ENCODE measurements at regions not wholly inside any gene's neighbourhood (a gene's known extent, or its start where the extent isn't known, plus 50 kb on each side); places are given as distances from the start of the nearest gene placed in this dataset.
"Not testable (repeated sequence)": the region's sequence is repeated elsewhere in the genome, so short reads cannot be mapped to it uniquely, and the experiment has no call there.

DNA sequence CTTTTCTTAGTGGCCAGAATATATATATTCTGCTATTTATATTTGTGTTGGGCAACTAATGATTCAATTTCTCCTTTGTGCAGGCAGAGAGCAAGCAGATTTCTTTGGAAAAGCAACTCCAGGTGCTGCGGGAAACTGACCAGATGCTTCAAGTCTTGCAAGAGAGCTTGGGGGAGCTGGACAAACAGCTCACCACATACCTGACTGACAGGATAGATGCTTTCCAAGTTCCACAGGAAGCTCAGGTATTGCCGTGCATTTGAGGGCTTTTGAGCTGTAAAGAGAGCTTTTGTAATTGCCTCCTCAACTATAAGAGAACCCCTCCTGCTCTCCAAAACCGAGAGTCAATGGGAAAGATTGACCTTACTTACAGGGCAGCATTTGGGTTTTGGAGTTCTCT lies 203.5 kb downstream of the UTRN start:
- ATAC-seq: no peak
- TF ChIP-seq POLR2A (IDR thresholded peaks at IDR 0.05): no peak
- TF ChIP-seq EP300 (IDR thresholded peaks at IDR 0.05): no peak
- TF ChIP-seq CTCF (IDR thresholded peaks at IDR 0.05): no peak
- TF ChIP-seq POLR2AphosphoS5 (IDR thresholded peaks at IDR 0.05): no peak
- Histone ChIP-seq H3K36me3 (peaks cover 0 to 90% of the 10 kb centered on the region in 2 donors), H3K27ac (no peak overlapping the region), H3K27me3 (no peaks in the 10 kb centered on the region), H3K9me3 (no peaks in the 10 kb centered on the region), H3K4me1 (peaks cover 0 to 12% (median 0%) of the 10 kb centered on the region in 3 donors), H3K4me3 (no peak overlapping the region)
- WGBS, 2 donors (ENCODE audit: low coverage in 1 of 2): 93 to 95% methylated on average over 3 of the region's 3 CpGs

- no peak for ATAC-seq
- 57 to 75% methylated on average over 6 of the region's 6 CpGs for WGBS, 2 donors (ENCODE audit: low coverage in 1 of 2)
- TF ChIP-seq CTCF (IDR thresholded peaks at IDR 0.05) (no peak), POLR2A (IDR thresholded peaks at IDR 0.05) (no peak), POLR2AphosphoS5 (IDR thresholded peaks at IDR 0.05) (no peak), EP300 (IDR thresholded peaks at IDR 0.05) (no peak)
- Histone ChIP-seq H3K9me3 (no peaks in the 10 kb centered on the region), H3K27ac (no peak overlapping the region), H3K4me1 (peaks cover 0 to 13% (median 0%) of the 10 kb centered on the region in 3 donors), H3K4me3 (no peak overlapping the region), H3K36me3 (peaks cover 0 to 84% of the 10 kb centered on the region in 2 donors), H3K27me3 (no peaks in the 10 kb centered on the region)
These were observed 208.1 kb downstream of the UTRN start for GRCh38 chr6:144493035-144493910.

DNA sequence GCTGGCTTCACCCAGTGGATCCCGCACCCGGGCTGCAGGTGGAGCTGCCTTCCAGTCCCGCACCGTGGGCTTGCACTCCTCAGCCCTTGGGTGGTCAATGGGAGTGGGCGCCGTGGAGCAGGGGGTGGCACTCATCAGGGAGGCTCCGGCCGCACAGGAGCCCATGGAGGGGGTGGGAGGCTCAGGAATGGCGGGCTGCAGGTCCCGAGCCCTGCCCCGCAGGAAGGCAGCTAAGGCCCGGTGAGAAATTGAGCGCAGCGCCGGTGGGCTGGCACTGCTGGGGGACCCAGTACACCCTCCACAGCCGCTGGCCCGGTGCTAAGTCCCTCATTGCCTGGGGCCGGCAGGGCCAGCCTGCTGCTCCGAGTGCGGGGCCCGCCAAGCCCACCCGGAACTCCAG lies 209.9 kb downstream of the UTRN start:
- H3K4me3 ChIP-seq, H3K27ac ChIP-seq, H3K27me3 ChIP-seq, H3K9me3 ChIP-seq, ATAC-seq: not testable (repeated sequence)
- Histone ChIP-seq H3K4me1 (peaks cover 0 to 13% (median 0%) of the 10 kb centered on the region in 3 donors), H3K36me3 (peaks cover 0 to 84% of the 10 kb centered on the region in 2 donors)
- WGBS, 2 donors (ENCODE audit: low coverage in 1 of 2): no CpG with 5 or more reads among the region's 22 CpGs

DNA sequence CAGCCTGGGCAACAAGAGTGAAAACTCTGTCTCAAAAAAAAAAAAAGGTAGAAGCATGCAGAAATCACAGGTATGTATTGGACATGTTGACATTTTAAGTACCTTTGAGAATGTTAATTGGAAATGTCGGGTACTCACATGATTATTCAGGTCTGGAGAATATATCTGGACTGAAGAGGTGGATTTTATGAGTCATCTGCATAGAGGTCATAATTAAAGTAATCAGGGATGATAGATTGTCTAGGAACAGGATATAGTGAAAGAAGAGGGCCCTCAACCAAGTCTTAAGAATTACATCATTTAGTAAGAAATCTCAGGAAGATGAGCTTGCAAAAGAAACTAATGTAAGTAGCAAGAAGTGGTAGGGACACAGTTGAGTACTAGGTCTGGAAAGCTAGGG lies 212.5 kb downstream of the UTRN start:
- Histone ChIP-seq H3K9me3 (no peaks in the 10 kb centered on the region), H3K27me3 (no peaks in the 10 kb centered on the region), H3K36me3 (peaks cover 0 to 76% of the 10 kb centered on the region in 2 donors), H3K27ac (no peak overlapping the region), H3K4me3 (no peak overlapping the region), H3K4me1 (peaks cover 0 to 11% (median 0%) of the 10 kb centered on the region in 3 donors)
- TF ChIP-seq POLR2A (IDR thresholded peaks at IDR 0.05) (no peak), POLR2AphosphoS5 (IDR thresholded peaks at IDR 0.05) (no peak), EP300 (IDR thresholded peaks at IDR 0.05) (no peak), CTCF (IDR thresholded peaks at IDR 0.05) (no peak)
- ATAC-seq: no peak
- WGBS, 2 donors (ENCODE audit: low coverage in 1 of 2): 50 to 61% methylated on average over 1 of the region's 1 CpG

DNA sequence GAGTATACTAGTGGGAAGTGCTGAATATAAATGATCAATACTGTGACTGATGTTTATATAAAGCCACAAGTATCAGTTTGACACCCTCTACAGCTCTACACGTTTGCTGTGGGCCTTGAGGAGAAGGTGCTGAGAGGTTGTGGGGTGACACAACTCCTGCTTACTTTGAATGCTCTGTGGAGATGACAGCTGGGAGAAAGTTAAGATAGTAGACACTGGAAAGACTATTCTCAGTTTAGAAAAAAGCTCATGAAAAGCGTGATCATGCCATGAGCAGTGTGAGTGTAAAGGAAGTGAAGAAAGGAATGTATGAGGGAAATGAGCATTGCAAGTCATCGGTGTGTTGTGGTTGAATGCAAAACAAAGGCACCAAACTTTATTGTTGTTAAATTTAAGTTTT lies 215.8 kb downstream of the UTRN start:
- no peak overlapping the region for H3K27ac ChIP-seq
- no peaks in the 10 kb centered on the region for H3K4me1 ChIP-seq
- WGBS, 2 donors (ENCODE audit: low coverage in 1 of 2): 39 to 94% methylated on average over 2 to 3 of the region's 3 CpGs
- ATAC-seq: no peak
- H3K27me3 ChIP-seq: no peaks in the 10 kb centered on the region
- H3K36me3 ChIP-seq: peaks cover 0 to 76% of the 10 kb centered on the region in 2 donors
- no peak overlapping the region for H3K4me3 ChIP-seq
- TF ChIP-seq CTCF (IDR thresholded peaks at IDR 0.05) (no peak), EP300 (IDR thresholded peaks at IDR 0.05) (no peak), POLR2AphosphoS5 (IDR thresholded peaks at IDR 0.05) (no peak), POLR2A (IDR thresholded peaks at IDR 0.05) (no peak)
- H3K9me3 ChIP-seq: peaks cover 0 to 12% (median 0%) of the 10 kb centered on the region in 3 donors

- Histone ChIP-seq H3K9me3 (peaks cover 0 to 12% (median 0%) of the 10 kb centered on the region in 3 donors), H3K36me3 (peaks cover 0 to 73% of the 10 kb centered on the region in 2 donors)
- ATAC-seq, H3K4me1 ChIP-seq, H3K27me3 ChIP-seq, H3K4me3 ChIP-seq, H3K27ac ChIP-seq: not testable (repeated sequence)
- WGBS, 2 donors (ENCODE audit: low coverage in 1 of 2): 96 to 98% methylated on average over 3 to 4 of the region's 4 CpGs
These were observed 220.1 kb downstream of the UTRN start for GRCh38 chr6:144505214-144505613.

DNA sequence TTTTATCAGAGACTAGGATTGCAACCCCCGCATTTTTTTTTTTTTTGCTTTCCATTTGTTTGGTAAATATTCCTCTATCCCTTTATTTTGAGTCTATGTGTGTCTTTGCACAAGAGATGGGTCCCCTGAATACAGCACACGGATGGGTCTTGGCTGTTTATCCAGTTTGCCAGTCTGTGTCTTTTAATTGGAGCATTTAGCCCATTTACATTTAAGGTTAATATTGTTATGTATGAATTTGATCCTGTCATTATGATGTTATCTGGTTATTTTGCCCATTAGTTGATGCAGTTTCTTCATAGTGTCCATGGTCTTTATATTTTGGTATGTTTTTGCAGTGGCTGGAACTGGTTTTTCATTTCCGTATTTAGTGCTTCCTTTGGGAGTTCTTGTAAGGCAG lies 220.9 kb downstream of the UTRN start:
- H3K9me3 ChIP-seq: peaks cover 0 to 12% (median 0%) of the 10 kb centered on the region in 3 donors
- not testable (repeated sequence) for H3K4me3 ChIP-seq, ATAC-seq, H3K4me1 ChIP-seq, H3K27me3 ChIP-seq, H3K27ac ChIP-seq
- H3K36me3 ChIP-seq: peaks cover 0 to 65% of the 10 kb centered on the region in 2 donors
- 96 to 97% methylated on average over 2 to 3 of the region's 3 CpGs for WGBS, 2 donors (ENCODE audit: low coverage in 1 of 2)

- not testable (repeated sequence) for H3K4me3 ChIP-seq, H3K27ac ChIP-seq, ATAC-seq, H3K4me1 ChIP-seq, H3K27me3 ChIP-seq
- Histone ChIP-seq H3K36me3 (peaks cover 0 to 58% of the 10 kb centered on the region in 2 donors), H3K9me3 (peaks cover 0 to 12% (median 0%) of the 10 kb centered on the region in 3 donors)
- no CpG with 5 or more reads among the region's 6 CpGs for WGBS, 2 donors (ENCODE audit: low coverage in 1 of 2)
These were observed 222.7 kb downstream of the UTRN start for GRCh38 chr6:144507772-144508312.

All from gastroesophageal sphincter (tissue), 4 donors.